Heart right ventricle (tissue), 16 donors: ENCODE measurements at regions not wholly inside any gene's neighbourhood (a gene's known extent, or its start where the extent isn't known, plus 50 kb on each side); places are given as distances from the start of the nearest gene placed in this dataset.

Experiments
- ATAC-seq, 8 donors: fragments of 200-7000 bp; cut with Tn5 transposase; one replicate each; pipeline ENCODE4 v1.9.1; 2020; ENCODE audit warnings: mild to moderate bottlenecking in 8 of 8, moderate library complexity in 8 of 8, moderate number of reproducible peaks in 1 of 8
- DNase-seq, 2 donors: peaks; one replicate each; pipeline ENCODE4 v3.0.0-alpha.2; 2020
- H3K27ac ChIP-seq, 10 donors: fragments of 200-600 bp; sonication (generic) in 2 of 10; one replicate each; pipeline versions ENCODE4 v1.5.0 to v1.8.0; 2020 to 2022; ENCODE audit warnings: mild to moderate bottlenecking in 3 of 10
- H3K27me3 ChIP-seq, 7 donors: fragments of 200-600 bp; one replicate each; pipeline ENCODE4 v1.8.0; 2021 to 2022; ENCODE audit warnings: mild to moderate bottlenecking in 2 of 7
- H3K36me3 ChIP-seq, 9 donors: fragments of 200-600 bp; sonication (generic) in 1 of 9; one replicate each; pipeline versions ENCODE4 v1.5.0 to v1.8.0; 2020 to 2022; ENCODE audit warnings: mild to moderate bottlenecking in 2 of 9
- H3K4me1 ChIP-seq, 9 donors: fragments of 200-600 bp; sonication (generic) in 1 of 9; one replicate each; pipeline versions ENCODE4 v1.5.0 to v1.8.0; 2020 to 2022; ENCODE audit warnings: mild to moderate bottlenecking in 4 of 9
- H3K4me3 ChIP-seq, 10 donors: fragments of 200-600 bp; sonication (generic) in 2 of 10; one replicate each; pipeline versions ENCODE4 v1.5.0 to v1.8.0; 2020 to 2022; ENCODE audit warnings: mild to moderate bottlenecking in 7 of 10, moderate library complexity in 2 of 10
- H3K9me3 ChIP-seq, 11 donors: fragments of 200-600 bp in 10 of 11; sonication (generic) in 2 of 11; one replicate each; pipeline versions ENCODE4 v1.5.0 to v1.8.0; 2013 to 2022; ENCODE audit warnings: mild to moderate bottlenecking in 2 of 11, control low read depth in 1 of 11, moderate library complexity in 1 of 11
- CTCF ChIP-seq, 9 donors: fragments of 200-600 bp; sonication (generic) in 2 of 9; IDR thresholded peaks; one replicate each; pipeline versions ENCODE4 v1.5.0 to v1.8.0; 2021 to 2022; ENCODE audit warnings: antibody characterized with exemption in 9 of 9, mild to moderate bottlenecking in 5 of 9, moderate library complexity in 1 of 9
- WGBS, 2 donors: extraction: QIAGEN DNeasy Blood & Tissue Kit; methylation state at CpG; one replicate each; pipeline ENCODE4 v1.1.7; 2013; ENCODE audit warnings: inconsistent platforms in 1 of 2; 5-methylcytosine and 5-hydroxymethylcytosine counted together
- intact Hi-C, 10 donors: fragments of 100-400 bp; cut with DNase I; formaldehyde crosslinking; loops; one replicate each; pipeline versions ENCODE4 v1.11.1 to v1.14.2; 2022
- donor health status: Arrhythmogenic right ventricular cardiomyopathy.
- donor health status: ischemic (EF 13 %, LVEDD 7.1; RV severe dilation, severe dysfunction).
- donor health status: healthy with polysubstance abuse.
- donor health status: DM: no; HTN: yes; CAD: no.
- donor health status: DM: no; HTN: no; CAD: no.
- donor health status: ischemic (EF 25% LVEDD 6.9; RV normal size, moderate dysfunction).
- donor health status: ischemic (EF 25% LVEDD 5.7; RV mildly dilated, moderate dysfunction).
- donor health status: healthy.
- donor health status: DM: yes; HTN: yes; CAD: no.
- donor health status: Ischemic cardiomyopathy.
- donor health status: ischemic (EF 35%, LVEDD 5.7; RV mildly dilated, moderate dysfunction).
- donor health status: nonischemic (EF 11% LVEDD 7.7; RV severe dilation, severe dysfunction).
- donor health status: DM: yes; HTN: yes; CAD: no.
- donor health status: PGD.
- donor health status: ischemic (EF 29% LVEDD 5.4; RV normal size, mild dysfunction).
- donor health status: nonischemic (EF 23%, LVEDD 6.1; RV moderate dilation, normal function).

- H3K4me3 ChIP-seq: peak overlapping the region in 1 of 10 donors; percentile 5
- ATAC-seq (peak in 3 of 8 donors; percentile 14 to 32 (median 21)), DNase-seq (no peak)
- H3K9me3 ChIP-seq: peaks cover 0 to 27% (median 10%) of the 10 kb centered on the region in 11 donors
- TF ChIP-seq CTCF (IDR thresholded peaks at IDR 0.05): no peak
- H3K4me1 ChIP-seq: peaks cover 0 to 7% (median 0%) of the 10 kb centered on the region in 9 donors
- H3K27ac ChIP-seq: peak overlapping the region in 4 of 10 donors; percentile 68 to 80 (median 72)
- no peaks in the 10 kb centered on the region for H3K27me3 ChIP-seq
- intact Hi-C loops: no loop called here
- H3K36me3 ChIP-seq: no peaks in the 10 kb centered on the region
- WGBS, 2 donors: 64 to 65% methylated on average over 3 of the region's 3 CpGs
These were observed 509.9 kb upstream of the ZNF608 start for GRCh38 chr5:125256296-125256695.

- Histone ChIP-seq H3K4me1 (peaks cover 0 to 7% (median 0%) of the 10 kb centered on the region in 9 donors), H3K4me3 (peak overlapping the region in 1 of 10 donors; percentile 12), H3K9me3 (peaks cover 0 to 36% (median 12%) of the 10 kb centered on the region in 11 donors), H3K27ac (peak overlapping the region in 7 of 10 donors; percentile 21 to 80 (median 71)), H3K27me3 (no peaks in the 10 kb centered on the region), H3K36me3 (no peaks in the 10 kb centered on the region)
- DNase-seq (peak in 1 of 2 donors; percentile 21), ATAC-seq (peak; percentile 86 to 100 (median 98))
- TF ChIP-seq CTCF (IDR thresholded peaks at IDR 0.05): no peak
- intact Hi-C loops: no loop called here
- WGBS, 2 donors: 43 to 60% methylated on average over 4 of the region's 4 CpGs
These were observed 510.9 kb upstream of the ZNF608 start for GRCh38 chr5:125257057-125257972.

- no peak for ATAC-seq
- H3K4me1 ChIP-seq: peaks cover 0 to 9% (median 0%) of the 10 kb centered on the region in 9 donors
- intact Hi-C loops: no loop called here
- no peaks in the 10 kb centered on the region for H3K27me3 ChIP-seq
- no peaks in the 10 kb centered on the region for H3K36me3 ChIP-seq
- DNase-seq: no peak
- H3K27ac ChIP-seq: peak overlapping the region in 5 of 10 donors; percentile 68 to 80 (median 72)
- H3K9me3 ChIP-seq: peaks cover 0 to 36% (median 12%) of the 10 kb centered on the region in 11 donors
- no peak overlapping the region for H3K4me3 ChIP-seq
- TF ChIP-seq CTCF (IDR thresholded peaks at IDR 0.05): no peak
These were observed 511.6 kb upstream of the ZNF608 start for GRCh38 chr5:125257997-125258396.

GRCh38 chr5:125258615-125259014 lies 512.2 kb upstream of the ZNF608 start:
- Histone ChIP-seq H3K9me3 (peaks cover 0 to 31% (median 12%) of the 10 kb centered on the region in 11 donors), H3K36me3 (no peaks in the 10 kb centered on the region), H3K27me3 (no peaks in the 10 kb centered on the region), H3K4me1 (peaks cover 0 to 14% (median 0%) of the 10 kb centered on the region in 9 donors), H3K4me3 (no peak overlapping the region), H3K27ac (no peak overlapping the region)
- ATAC-seq (no peak), DNase-seq (no peak)
- intact Hi-C loops: no loop called here
- no peak for TF ChIP-seq CTCF (IDR thresholded peaks at IDR 0.05)
- WGBS, 2 donors: 65 to 71% methylated on average over 2 of the region's 2 CpGs
